ENCODE measurements at regions not wholly inside any gene's neighbourhood (a gene's known extent, or its start where the extent isn't known, plus 50 kb on each side); places are given as distances from the start of the nearest gene placed in this dataset.
"Not testable (repeated sequence)": the region's sequence is repeated elsewhere in the genome, so short reads cannot be mapped to it uniquely, and the experiment has no call there.

DNA sequence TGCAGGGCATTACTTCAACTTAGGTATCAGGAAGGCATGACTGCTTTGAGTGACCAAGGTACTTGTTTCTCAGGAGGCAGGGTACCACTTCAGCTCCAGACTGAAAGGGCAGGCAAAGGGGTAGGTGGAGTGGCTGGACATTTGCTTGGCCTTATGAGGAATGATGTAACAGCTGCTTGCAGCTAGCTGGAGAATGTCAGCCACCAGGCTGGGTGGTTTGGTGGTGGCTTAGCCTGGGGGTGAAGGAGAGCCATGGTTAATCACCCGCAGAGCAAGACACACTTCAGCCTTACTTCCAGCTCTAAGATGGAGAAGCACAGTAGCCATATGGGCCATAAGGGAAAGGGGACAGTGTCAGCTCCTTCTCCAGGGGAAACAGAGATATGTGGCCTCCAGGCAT lies 146.1 kb downstream of the APIP start:
- Mint-ChIP-seq H3K4me3 (no peak overlapping the region), H3K4me1 (no peaks in the 10 kb centered on the region), H3K27me3 (ENCODE audit: low read depth in 2 of 2) (peaks cover 16 to 36% of the 10 kb centered on the region in 2 donors), H3K27ac (no peak overlapping the region), H3K9me3 (no peaks in the 10 kb centered on the region), H3K36me3 (peaks cover 6% of the 10 kb centered on the region)
- ATAC-seq (no peak), DNase-seq (no peak)
- intact Hi-C loops (cut with micrococcal nuclease), result no loop called here
- 100% methylated on average over 1 of the region's 1 CpG for WGBS (ENCODE audit: insufficient coverage)
- H3K4me3 ChIP-seq (ENCODE audit: low read length), result no peak overlapping the region
- H3K9me3 ChIP-seq (ENCODE audit: control insufficient read depth, insufficient read depth, low read length), result no peaks in the 10 kb centered on the region
- TF ChIP-seq, protein P1, sequence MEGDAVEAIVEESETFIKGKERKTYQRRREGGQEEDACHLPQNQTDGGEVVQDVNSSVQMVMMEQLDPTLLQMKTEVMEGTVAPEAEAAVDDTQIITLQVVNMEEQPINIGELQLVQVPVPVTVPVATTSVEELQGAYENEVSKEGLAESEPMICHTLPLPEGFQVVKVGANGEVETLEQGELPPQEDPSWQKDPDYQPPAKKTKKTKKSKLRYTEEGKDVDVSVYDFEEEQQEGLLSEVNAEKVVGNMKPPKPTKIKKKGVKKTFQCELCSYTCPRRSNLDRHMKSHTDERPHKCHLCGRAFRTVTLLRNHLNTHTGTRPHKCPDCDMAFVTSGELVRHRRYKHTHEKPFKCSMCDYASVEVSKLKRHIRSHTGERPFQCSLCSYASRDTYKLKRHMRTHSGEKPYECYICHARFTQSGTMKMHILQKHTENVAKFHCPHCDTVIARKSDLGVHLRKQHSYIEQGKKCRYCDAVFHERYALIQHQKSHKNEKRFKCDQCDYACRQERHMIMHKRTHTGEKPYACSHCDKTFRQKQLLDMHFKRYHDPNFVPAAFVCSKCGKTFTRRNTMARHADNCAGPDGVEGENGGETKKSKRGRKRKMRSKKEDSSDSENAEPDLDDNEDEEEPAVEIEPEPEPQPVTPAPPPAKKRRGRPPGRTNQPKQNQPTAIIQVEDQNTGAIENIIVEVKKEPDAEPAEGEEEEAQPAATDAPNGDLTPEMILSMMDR (IDR thresholded peaks at IDR 0.05), result no peak
- H3K36me3 ChIP-seq (ENCODE audit: control insufficient read depth, insufficient read depth, low read length), result no peaks in the 10 kb centered on the region
- peaks cover 11% of the 10 kb centered on the region for H3K27me3 ChIP-seq (ENCODE audit: control insufficient read depth, insufficient read depth, low read length)
- H3K27ac ChIP-seq (ENCODE audit: low read length), result no peak overlapping the region
- H3K4me1 ChIP-seq (ENCODE audit: control insufficient read depth, insufficient read depth, low read length), result no peaks in the 10 kb centered on the region

DNA sequence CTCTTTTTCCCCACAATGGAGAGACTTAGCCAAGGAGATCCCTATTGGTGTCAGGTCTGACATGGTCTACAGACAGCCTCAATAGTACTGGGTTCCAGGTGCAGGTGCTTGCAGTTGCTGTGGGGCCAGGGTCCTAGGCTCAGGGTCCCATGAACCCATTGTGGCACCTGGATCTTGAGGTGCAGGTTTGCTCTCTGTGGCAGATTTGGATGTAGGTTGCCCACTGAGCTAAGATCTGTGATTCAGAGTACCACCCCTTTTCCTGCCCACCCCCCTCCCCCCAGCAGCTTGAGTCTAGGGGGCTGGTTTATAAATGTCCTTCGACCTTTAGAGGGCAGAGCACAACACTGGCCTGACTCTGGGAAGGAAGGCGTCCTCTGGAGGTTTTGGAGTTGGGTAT lies 147.0 kb downstream of the APIP start:
- H3K36me3 ChIP-seq (ENCODE audit: control insufficient read depth, insufficient read depth, low read length), result no peaks in the 10 kb centered on the region
- Mint-ChIP-seq H3K27ac (no peak overlapping the region), H3K4me3 (no peak overlapping the region), H3K9me3 (no peaks in the 10 kb centered on the region), H3K36me3 (peaks cover 6% of the 10 kb centered on the region), H3K4me1 (no peaks in the 10 kb centered on the region), H3K27me3 (ENCODE audit: low read depth in 2 of 2) (peaks cover 16 to 33% of the 10 kb centered on the region in 2 donors)
- no peak overlapping the region for H3K27ac ChIP-seq (ENCODE audit: low read length)
- no peak for ATAC-seq
- H3K9me3 ChIP-seq (ENCODE audit: control insufficient read depth, insufficient read depth, low read length), result no peaks in the 10 kb centered on the region
- WGBS (ENCODE audit: insufficient coverage), result 87% methylated on average over 2 of the region's 2 CpGs
- no peak overlapping the region for H3K4me3 ChIP-seq (ENCODE audit: low read length)
- no peak for DNase-seq
- TF ChIP-seq, protein P1 (IDR thresholded peaks at IDR 0.05), result no peak
- H3K4me1 ChIP-seq (ENCODE audit: control insufficient read depth, insufficient read depth, low read length), result no peaks in the 10 kb centered on the region
- intact Hi-C loops (cut with micrococcal nuclease), result no loop called here
- peaks cover 11% of the 10 kb centered on the region for H3K27me3 ChIP-seq (ENCODE audit: control insufficient read depth, insufficient read depth, low read length)

DNA sequence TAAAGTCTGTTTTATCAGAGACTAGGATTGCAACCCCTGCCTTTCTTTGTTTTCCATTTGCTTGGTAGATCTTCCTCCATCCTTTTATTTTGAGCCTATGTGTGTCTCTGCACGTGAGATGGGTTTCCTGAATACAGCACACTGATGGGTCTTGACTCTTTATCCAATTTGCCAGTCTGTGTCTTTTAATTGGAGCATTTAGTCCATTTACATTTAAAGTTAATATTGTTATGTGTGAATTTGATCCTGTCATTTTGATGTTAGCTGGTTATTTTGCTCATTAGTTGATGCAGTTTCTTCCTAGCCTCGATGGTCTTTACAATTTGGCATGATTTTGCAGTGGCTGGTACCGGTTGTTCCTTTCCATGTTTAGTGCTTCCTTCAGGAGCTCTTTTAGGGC lies 141.7 kb downstream of the EHF start:
- H3K27ac Mint-ChIP-seq; DNase-seq; H3K4me3 Mint-ChIP-seq; H3K9me3 ChIP-seq (ENCODE audit: control insufficient read depth, insufficient read depth, low read length); intact Hi-C loops (cut with micrococcal nuclease); H3K9me3 Mint-ChIP-seq; H3K27ac ChIP-seq (ENCODE audit: low read length); H3K4me1 ChIP-seq (ENCODE audit: control insufficient read depth, insufficient read depth, low read length); H3K4me3 ChIP-seq (ENCODE audit: low read length); H3K4me1 Mint-ChIP-seq; ATAC-seq; H3K36me3 Mint-ChIP-seq; H3K27me3 ChIP-seq (ENCODE audit: control insufficient read depth, insufficient read depth, low read length); H3K36me3 ChIP-seq (ENCODE audit: control insufficient read depth, insufficient read depth, low read length): not testable (repeated sequence)
- peaks cover 14 to 39% of the 10 kb centered on the region in 2 donors for H3K27me3 Mint-ChIP-seq (ENCODE audit: low read depth in 2 of 2)
- no CpG with 5 or more reads among the region's 3 CpGs for WGBS (ENCODE audit: insufficient coverage)

DNA sequence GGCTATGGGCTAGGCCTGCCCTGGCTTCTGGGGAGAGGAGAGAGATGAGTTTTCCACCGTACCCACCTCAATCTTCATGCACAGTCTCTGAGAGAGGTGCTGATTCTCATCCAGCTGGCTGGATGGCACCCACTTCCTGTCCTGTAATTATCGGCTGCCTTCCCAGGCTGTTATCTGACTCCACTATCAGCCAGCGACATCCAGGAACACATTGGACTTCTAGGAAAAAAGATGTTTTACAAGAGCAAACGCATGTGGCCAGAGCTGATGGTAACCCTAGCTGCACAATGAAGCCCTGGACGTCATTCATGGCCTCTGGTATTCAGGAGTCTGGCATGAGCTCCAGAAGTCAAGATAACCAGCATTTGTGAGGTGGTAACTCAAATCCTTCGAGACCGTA lies 137.4 kb downstream of the EHF start:
- peaks cover 12 to 18% of the 10 kb centered on the region in 2 donors for H3K27me3 Mint-ChIP-seq (ENCODE audit: low read depth in 2 of 2)
- peaks cover 2% of the 10 kb centered on the region for H3K27me3 ChIP-seq (ENCODE audit: control insufficient read depth, insufficient read depth, low read length)
- H3K27ac Mint-ChIP-seq, result no peak overlapping the region
- H3K4me1 ChIP-seq (ENCODE audit: control insufficient read depth, insufficient read depth, low read length), result no peaks in the 10 kb centered on the region
- H3K9me3 Mint-ChIP-seq, result no peaks in the 10 kb centered on the region
- H3K36me3 ChIP-seq (ENCODE audit: control insufficient read depth, insufficient read depth, low read length), result no peaks in the 10 kb centered on the region
- DNase-seq (no peak), ATAC-seq (no peak)
- TF ChIP-seq, protein P1 (IDR thresholded peaks at IDR 0.05), result no peak
- no peaks in the 10 kb centered on the region for H3K9me3 ChIP-seq (ENCODE audit: control insufficient read depth, insufficient read depth, low read length)
- intact Hi-C loops (cut with micrococcal nuclease), result no loop called here
- H3K36me3 Mint-ChIP-seq, result no peaks in the 10 kb centered on the region
- 83% methylated on average over 7 of the region's 7 CpGs for WGBS (ENCODE audit: insufficient coverage)
- H3K4me3 ChIP-seq (ENCODE audit: low read length), result no peak overlapping the region
- H3K4me3 Mint-ChIP-seq, result no peak overlapping the region
- no peaks in the 10 kb centered on the region for H3K4me1 Mint-ChIP-seq
- no peak overlapping the region for H3K27ac ChIP-seq (ENCODE audit: low read length)

All from natural killer cell (primary cell).